Fibroblast of skin of left biceps (primary cell): ENCODE measurements at regions not wholly inside any gene's neighbourhood (a gene's known extent, or its start where the extent isn't known, plus 50 kb on each side); places are given as distances from the start of the nearest gene placed in this dataset.

ENCODE experiments used
- DNase-seq, 2 experiments: peaks; one replicate each; pipeline ENCODE4 v3.0.0-alpha.2; 2013; ENCODE audit warnings: low read depth in 2 of 2

DNA sequence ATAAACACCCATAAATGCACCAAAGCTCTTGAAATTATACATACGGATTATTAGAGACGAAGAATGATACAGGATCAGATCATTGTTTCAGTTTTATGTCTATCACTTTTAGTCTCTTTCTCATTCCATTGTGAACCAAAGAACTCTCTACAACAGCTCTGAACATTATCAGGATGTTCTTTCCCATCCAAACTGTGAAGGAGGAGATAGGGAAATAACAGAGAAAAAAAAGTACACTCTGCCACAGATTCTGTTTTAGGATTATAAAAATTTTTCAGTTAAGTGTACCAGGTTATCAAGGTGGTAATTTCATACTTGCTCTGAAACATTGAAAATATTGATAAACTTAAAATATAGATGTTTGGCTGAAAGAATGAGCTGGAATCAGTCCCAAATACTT is 270.9 kb downstream of the MZT1 start:
- DNase-seq = no peak

DNA sequence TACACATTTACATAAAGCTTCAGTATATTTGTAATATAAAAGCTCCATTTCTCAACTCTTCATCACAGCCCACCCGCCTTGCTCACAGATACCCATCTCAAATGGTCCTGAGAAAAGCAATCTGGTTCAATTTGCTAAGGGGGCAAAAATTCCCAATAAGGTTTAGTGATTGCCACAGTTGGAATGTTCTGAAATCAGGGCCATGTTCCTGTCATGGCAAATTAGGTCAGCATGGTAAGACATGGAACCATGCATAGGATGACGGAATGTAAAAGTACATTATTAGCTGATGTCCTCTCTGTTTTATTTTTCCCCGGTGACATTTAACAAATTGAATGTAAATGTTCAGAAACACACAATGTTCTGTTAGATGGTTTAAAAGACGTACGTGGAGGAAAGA is 274.3 kb downstream of the MZT1 start:
- DNase-seq = no peak

DNA sequence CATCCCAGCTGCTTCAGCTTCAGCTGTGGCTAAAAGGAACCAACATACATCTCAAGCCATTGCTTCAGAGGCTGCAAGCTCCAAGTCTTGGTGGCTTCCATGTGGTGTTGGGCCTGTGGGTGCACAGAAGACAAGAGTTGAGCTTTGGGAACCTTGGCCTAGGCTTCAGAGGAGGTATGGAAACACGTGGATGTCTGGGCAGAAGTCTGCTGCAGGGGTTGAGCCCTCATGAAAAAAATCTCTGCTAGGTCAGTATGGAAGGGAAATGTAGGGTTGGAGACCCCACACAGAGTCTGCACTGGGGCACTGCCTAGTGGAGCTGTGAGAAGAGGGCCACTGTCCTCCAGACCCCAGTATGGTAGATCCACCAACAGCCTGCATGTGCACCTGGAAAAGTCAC is 279.3 kb downstream of the MZT1 start:
- DNase-seq = no peak

DNA sequence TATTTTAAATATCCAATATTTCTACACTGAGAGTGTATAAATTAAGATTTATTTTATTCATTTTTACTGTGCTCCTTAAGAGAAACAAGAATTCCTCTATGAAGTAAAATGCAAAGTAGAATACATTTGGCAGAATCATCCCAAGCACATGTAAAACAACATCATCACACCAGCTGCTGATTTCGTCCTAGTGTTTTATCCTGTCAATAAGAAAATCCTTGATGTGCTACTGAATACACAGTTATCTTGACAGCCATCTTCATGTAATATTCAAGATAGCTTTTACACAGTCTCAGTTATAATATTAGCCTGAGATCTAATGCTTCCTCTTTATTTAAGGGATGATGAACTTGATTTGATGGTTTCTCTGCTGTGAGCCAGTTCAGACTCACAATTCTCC is 282.4 kb downstream of the MZT1 start:
- no peak for DNase-seq

DNA sequence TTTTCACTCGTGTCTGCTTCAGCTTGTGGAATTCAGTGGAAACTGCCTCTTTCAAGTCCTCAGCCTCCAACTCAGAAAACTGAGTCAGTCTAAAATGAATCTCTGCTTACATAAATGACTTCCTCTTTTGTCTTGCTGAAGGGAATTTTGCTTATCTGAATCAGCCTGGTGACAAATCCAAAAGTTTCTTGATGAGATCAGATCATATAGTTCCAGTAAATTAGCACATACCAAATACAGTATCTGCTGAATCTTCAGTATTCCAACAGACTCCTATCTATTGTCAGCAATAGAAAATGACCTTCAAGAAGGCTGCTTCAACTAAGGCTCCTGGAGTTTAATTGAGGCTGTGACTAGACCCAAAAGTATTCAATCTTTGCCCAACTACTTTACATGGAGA is 290.0 kb downstream of the MZT1 start:
- DNase-seq = peak; percentile 36 to 42

DNA sequence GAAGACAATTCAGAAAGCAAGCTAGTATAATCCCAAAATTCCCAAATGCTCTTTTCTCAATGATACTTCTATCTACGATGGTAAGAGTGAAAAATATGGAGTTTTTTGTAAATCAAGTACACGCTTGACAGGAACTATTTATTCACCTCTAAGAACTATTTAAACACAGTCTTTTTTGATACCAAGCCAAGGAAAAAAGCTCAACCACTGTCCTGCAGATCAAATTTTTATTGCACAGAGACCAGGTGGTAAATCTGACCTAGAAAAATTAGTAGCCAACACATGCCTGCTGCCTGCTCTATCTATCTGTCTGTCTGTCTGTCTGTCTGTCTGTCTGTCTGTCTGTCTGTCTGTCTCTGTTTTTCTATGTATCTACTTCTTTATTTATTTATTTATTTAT is 292.2 kb downstream of the MZT1 start:
- DNase-seq = no peak

DNA sequence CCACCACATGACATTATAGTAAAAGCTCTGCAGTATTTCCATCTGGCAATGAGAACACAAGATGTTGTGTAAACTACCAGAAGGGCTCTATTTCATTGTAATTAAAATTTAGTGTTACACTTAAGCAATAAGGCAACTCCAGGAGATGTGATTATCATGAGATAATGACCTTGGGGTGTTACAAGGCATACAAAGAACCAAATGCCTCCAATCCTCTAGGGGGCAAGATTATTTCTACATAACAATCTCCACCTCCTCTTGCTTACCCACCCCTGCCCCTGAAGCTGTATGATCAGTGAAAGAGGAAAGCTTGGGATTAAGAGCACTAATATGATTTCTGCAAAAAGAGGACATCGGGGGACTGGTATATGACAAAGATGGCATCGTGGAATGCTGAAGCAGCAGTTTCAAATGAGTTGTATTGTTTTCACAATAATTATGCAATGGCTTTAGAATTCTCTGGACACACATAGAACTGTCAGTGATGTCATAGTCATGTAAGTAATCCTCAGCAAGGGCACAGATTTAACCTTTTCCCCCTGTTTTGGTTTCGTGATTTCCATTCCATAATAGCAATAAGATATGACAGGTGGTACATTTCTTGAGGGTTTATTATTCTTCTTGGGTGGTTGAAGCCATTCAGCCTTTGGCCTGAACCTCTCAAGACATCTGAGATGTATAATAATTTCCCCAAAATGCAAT is 295.3 kb downstream of the MZT1 start:
- DNase-seq = no peak

DNA sequence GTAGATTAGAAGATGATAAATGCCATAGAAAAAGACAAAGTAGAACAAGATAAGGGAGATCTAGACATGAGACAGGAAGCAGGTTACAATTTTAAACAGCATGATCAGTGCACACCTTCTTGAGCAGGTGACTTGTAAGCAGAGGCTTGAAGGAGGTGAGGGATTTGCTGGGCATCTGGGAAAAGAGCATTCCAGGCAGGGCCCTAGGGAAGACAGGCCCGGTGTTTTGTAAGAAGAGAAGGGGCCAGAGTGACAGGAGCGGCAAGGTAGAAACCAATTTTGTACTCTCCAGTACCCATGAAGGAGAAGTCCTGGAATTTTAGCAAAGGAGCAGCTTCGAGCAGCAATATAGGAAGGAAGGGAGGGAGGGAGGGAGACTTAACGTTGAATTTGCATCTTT is 296.5 kb downstream of the MZT1 start:
- no peak for DNase-seq

DNA sequence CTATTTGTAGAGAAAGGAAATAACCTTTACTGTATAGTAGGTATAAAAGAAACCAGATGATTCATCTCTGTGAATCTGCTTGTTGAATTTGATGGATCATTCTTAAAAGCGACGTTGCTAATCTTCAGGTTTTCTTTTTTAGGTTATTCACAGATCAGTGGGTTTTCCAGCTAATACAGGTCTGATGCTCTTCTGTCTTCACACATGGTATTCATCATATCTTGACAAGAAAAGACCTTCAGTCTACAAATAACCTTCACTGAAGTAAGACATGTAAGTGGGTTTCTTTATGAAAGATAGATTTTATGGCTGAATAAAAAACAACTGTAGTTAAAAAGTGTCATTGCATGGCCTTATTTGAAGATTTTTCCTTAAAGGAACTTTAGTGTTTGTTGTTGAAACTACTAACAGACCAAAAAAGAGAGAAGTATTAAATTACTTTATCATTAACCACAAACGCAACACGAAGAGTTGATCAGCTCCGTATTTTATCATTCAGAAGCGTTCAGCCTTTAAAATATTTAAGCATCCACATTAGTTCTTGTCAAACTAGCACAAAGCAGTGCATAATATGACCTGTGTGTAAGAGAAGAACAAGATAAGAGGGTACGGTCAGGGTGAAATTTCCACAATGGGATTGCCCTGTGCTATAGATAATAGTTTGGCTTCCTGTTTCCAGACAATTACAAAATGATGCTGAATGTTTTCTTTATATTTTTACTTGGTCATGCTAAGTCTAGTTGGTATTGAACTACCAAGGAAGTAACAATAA is 299.5 kb downstream of the MZT1 start:
- no peak for DNase-seq

DNA sequence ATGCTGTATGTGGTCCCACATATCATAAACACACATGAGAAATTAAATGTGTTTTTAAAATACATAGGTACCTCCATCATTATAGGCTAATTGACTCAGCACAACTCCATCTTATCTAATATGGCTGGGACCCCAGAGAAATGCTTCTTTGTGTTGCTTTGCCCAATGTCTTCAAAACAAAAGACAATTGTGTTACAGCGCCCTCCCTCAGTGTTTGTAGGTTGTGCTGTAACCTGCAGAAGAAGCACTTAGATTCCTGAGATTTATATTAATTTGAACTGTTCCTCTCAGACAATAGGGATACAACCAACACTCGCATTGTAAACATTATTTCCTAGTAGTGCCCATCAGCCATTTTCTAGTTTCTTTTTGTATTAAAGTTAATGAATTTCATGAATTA is 303.4 kb downstream of the MZT1 start:
- DNase-seq = no peak

DNA sequence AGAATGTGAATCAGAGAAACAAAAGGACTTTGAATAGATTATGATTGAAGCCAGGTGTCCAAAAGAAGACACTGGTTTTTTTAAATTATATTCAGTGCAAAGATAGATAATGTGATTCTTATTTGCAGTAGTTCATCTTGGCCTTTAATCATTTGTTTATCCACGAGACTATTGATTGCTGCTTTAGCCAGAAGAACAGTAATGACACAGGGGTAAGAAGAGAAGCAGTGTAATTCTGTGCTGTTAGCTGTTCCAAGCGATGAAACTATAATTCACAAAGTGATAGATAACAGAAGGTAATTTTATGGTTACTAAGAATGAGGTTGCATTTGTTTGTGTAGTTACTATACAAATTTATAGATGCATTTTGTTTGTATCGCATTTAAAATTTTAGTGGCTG is 311.6 kb downstream of the MZT1 start:
- no peak for DNase-seq

DNA sequence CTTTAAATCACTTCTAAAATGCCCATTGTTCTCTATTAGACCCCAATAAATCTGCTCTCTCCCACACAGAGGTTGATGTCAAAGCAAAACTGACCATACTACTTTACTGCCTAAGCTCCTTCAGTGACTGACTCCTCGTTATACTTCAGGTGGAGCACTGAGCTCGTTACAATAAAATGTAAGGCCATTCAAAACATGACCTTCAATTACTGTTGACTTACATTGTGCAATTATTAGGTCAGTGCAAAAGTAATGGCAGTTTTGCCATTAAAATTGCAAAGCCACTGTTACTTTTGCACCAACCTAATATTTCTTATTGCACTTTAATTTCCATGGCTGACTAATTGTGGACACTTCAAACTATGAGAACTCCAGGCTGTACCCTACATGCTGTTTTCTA is 314.9 kb downstream of the MZT1 start:
- no peak for DNase-seq

DNA sequence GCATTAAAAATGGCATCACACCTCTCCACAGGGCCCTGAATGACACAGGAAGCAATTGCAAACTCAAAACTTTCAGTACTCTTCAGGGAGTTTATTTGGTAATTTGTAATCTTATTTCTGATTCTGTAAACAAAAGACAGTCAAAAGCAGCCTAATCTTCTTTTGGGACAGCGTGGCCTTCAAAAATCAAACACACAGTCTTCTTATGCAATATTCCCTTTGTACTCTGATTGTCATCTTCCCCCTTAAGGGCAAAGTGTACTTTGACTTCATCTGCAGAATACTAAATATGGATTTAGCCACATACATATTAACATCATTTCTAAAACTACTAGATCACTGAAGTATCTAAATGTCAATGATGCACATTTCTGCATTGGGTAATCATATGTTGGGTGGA is 322.0 kb downstream of the MZT1 start:
- no peak for DNase-seq

DNA sequence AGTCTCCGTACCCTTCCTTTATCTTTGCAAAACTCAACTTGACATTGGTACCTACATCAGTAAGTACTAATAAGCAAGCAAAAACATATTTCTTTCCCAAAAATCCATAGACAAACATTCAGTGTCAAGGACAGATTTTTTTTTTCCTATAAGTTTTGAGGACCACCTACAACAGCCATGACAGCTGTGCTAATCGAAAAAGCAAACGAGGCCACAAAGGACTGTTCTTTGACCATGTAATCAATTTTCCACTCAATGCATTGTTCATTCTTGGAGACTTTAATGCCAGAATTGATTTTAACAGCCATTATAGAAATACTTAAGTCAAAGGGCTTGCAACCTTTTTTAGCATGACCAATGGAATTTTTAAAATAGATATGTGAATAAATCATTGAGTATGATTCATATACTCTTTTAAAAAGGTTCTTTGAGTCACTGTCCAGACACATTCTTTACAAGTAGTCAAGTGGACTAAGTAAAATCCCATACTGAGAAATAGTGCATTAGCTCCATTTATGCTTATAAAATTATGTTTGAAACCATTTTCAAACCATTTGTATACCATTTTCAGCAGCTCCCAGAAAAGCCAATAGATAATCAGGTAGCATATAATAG is 323.9 kb downstream of the MZT1 start:
- DNase-seq = no peak

DNA sequence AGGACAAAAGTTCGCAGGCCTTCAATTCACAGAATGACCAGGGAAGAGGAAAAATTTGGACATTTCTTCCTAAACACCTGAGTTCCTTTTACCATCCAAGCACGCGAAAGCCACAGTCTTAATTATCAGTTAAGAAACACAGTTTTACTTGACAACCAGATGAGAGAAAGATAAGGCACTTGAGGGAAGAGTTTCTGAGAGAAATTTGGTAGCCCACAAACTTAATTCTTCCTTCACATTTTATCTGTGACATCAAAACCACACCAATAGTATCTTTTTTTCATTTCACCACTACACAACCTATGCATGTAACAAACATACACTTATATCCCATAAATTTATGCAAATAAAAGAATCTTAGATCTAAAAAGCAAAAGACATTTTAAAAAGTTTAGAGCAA is 326.6 kb downstream of the MZT1 start:
- DNase-seq = no peak

DNA sequence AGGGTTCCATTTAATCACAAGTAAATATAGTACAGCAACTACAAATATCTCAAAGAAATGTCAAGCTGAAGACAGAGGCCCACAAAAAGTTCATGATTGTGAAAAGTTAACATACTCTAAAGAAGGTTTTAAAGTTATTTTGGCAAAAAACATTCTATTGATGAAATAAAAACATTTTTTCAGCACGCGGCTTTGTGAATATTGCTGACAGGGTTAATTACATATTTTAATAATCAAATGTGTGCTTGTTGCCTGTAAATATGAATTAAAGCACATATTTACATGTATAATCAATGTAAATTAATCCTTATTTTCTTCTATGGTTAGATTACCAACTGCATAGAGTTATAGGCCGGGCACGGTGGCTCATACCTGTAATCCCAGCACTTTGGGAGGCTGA is 328.1 kb downstream of the MZT1 start:
- no peak for DNase-seq

DNA sequence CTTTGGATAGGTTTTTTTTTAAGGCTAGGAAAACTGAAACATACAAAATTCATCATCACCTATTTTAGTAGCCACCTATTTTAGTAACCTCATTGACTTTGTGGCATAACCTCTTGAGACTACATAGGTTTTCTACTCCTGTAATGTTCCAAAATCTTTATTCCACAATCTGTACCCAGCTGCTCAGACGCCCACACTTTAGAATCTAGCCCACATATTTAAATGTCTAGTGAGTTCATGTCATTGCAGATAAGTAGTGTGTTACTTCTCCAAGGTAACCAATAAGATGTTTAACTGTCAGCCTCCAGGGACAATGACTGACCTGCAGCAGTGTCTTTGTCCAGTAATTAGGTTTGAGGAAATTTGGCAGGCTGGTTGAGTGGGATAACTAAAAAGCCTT is 330.2 kb downstream of the MZT1 start:
- no peak for DNase-seq

DNA sequence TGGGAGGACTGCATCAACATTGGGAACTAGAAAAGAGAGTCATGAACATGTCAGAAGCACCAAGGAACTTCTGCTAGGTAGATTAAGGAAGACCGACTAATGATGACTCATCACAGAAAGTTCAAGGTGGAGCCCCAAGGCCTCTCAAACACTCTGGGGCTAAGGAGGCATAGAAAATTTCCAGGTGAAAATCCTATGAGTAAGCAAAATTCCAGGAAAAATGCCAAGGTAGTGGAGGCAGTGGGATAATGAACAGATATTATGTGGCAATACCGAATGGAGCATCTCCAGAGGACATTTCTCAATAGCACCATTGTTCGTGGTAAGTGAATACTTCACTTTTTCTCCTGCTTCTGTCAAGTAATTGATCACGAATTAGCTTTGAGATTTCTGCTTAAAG is 336.5 kb downstream of the MZT1 start:
- DNase-seq = no peak

DNA sequence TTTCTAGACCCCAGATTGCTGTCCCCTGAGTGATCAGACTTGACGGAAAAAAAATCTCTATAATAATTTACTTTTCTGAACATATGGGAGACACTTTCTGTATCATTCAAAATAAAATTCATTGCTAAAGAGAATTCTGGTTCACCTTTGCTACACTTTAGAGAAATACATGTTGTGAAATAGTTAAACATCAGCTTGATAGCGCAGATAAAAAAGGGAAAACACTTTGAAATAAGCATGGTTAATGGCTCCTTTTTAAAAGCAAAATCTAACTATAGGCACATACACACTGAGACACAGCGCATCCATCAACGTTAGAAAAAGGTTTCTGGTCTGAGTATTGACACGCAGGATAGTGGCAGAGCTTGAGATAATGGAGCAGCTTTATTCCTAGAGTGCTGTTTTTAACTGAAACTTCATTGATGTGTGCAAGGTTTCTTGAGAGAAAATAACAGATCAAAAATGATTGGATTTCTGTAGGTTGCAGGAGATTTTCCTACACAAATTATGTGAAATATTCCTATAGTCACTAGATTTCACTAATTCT is 341.2 kb downstream of the MZT1 start:
- DNase-seq = no peak

DNA sequence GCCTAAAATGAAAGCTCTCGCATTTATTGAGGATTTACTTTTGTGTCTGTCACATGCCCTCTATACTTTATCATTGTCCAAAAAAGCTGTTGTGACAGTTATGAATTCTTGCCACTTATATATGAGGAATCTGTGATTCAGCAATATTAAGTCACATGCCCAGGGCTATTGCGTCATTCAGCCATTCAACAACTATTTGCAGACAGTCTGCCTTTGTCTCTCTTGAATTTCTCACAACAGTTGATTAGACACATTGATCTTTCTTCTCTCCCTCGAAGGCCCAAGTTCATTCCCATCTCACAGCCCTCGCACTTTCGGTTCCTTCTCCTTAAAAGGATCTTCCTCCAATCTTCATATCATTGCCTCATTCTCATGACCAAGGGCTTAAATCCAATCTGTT is 342.6 kb downstream of the MZT1 start:
- DNase-seq = peak; percentile 7 to 8

DNA sequence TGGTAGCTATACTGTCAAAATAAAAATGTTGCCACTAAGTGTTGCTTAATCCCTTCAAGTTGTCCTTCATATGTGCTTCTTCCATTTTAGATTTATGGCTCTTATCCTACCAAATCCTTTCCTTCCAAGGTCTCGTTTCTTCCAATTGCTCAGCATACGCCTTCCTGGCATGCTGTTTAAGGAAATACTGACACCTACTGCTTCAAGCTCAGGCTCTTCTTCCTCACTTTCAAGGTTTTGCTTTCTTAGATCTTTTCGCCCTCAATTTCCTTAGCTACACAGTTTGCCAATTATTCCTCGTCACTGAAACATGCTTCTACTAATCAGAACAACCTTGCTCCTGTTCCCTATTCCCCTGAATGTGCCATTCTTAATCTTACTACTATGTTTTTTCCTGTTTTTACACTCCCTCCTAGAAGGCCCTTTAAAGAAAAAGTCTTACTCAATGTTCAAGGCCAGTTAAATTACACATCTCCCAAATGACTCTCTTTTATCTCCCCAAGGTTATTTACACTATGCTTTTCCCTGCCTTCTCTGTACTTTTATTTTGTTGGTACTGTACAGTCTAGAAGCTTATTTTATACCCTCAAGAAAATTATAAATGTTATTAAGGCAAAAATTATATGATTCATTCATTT is 343.1 kb downstream of the MZT1 start:
- DNase-seq = no peak

DNA sequence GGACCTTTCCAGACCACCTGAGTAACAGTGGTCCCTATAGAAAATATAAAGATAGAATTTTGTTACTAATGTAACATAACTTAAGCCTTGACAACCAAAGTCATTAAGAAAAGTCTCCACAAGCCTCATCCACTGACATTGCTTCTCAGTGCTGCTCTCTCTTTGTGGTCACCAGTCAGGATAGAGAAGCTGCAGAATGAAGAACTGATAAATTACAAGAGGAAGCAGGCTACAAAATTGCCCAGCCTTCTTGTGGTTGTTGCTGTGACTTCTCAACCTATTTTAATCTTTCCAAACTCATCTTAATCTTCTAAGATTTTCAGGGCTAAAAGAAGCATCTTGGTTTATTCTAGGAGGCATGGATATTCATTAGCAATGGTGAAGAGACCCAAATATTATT is 343.8 kb downstream of the MZT1 start:
- no peak for DNase-seq
